Mesodermal cell (in vitro differentiated cells): ENCODE measurements at regions not wholly inside any gene's neighbourhood (a gene's known extent, or its start where the extent isn't known, plus 50 kb on each side); places are given as distances from the start of the nearest gene placed in this dataset.
"Not testable (repeated sequence)": the region's sequence is repeated elsewhere in the genome, so short reads cannot be mapped to it uniquely, and the experiment has no call there.

Source experiments
- H3K27ac ChIP-seq: 2 replicates; pipeline ENCODE4 v1.7.0; 2013; ENCODE audit warnings: mild to moderate bottlenecking, low read depth, low read length, moderate library complexity; ENCODE audit not compliant: severe bottlenecking
- H3K36me3 ChIP-seq: 2 replicates; pipeline ENCODE4 v1.7.1; 2013; ENCODE audit warnings: mild to moderate bottlenecking, low read length, moderate library complexity; ENCODE audit not compliant: control insufficient read depth, insufficient read depth
- H3K4me1 ChIP-seq: one replicate; pipeline ENCODE4 v1.7.1; 2013; ENCODE audit warnings: mild to moderate bottlenecking, low read length; ENCODE audit not compliant: insufficient read depth, control insufficient read depth, poor library complexity, severe bottlenecking
- H3K4me3 ChIP-seq: 2 replicates; pipeline ENCODE4 v1.7.0; 2013; ENCODE audit warnings: low read length, control low read depth, mild to moderate bottlenecking; ENCODE audit not compliant: insufficient read depth, poor library complexity, severe bottlenecking; ENCODE audit errors: extremely low read depth
- H3K9me3 ChIP-seq: 2 replicates; pipeline ENCODE4 v1.7.1; 2013; ENCODE audit warnings: mild to moderate bottlenecking, low read length, moderate library complexity; ENCODE audit not compliant: control insufficient read depth
- WGBS, 2 experiments: methylation state at CpG; one replicate each; pipeline ENCODE4 v1.1.5; 2013; ENCODE audit warnings: missing lambda C conversion rate in 2 of 2; ENCODE audit not compliant: insufficient coverage in 2 of 2; 5-methylcytosine and 5-hydroxymethylcytosine counted together

- no peaks in the 10 kb centered on the region for H3K9me3 ChIP-seq
- H3K27ac ChIP-seq, result no peak overlapping the region
- no CpG with 5 or more reads among the region's 2 CpGs for WGBS, 2 experiments
These were observed 73.3 kb downstream of the OLFM4 start for GRCh38 chr13:53101883-53102282.

GRCh38 chr13:53104136-53104535 is 75.5 kb downstream of the OLFM4 start:
- Histone ChIP-seq H3K36me3 (no peaks in the 10 kb centered on the region), H3K4me3 (no peak overlapping the region), H3K27ac (no peak overlapping the region), H3K4me1 (no peaks in the 10 kb centered on the region), H3K9me3 (no peaks in the 10 kb centered on the region)
- 80% methylated on average over 1 of the region's 2 CpGs; no CpG with 5 or more reads in 1 of the 2 experiments for whole genome bisulfite sequencing, 2 experiments

More at GRCh38 chr13:53101883-53102282, 73.3 kb downstream of the OLFM4 start:
- H3K4me1 ChIP-seq, result no peaks in the 10 kb centered on the region
- no peak overlapping the region for H3K4me3 ChIP-seq
- no peaks in the 10 kb centered on the region for H3K36me3 ChIP-seq

GRCh38 chr13:53105477-53105876 is 76.9 kb downstream of the OLFM4 start:
- Histone ChIP-seq H3K4me1 (no peaks in the 10 kb centered on the region), H3K36me3 (no peaks in the 10 kb centered on the region), H3K9me3 (no peaks in the 10 kb centered on the region), H3K27ac (no peak overlapping the region), H3K4me3 (no peak overlapping the region)
- WGBS, 2 experiments, result 86% methylated on average over 2 of the region's 3 CpGs; no CpG with 5 or more reads in 1 of the 2 experiments

DNA sequence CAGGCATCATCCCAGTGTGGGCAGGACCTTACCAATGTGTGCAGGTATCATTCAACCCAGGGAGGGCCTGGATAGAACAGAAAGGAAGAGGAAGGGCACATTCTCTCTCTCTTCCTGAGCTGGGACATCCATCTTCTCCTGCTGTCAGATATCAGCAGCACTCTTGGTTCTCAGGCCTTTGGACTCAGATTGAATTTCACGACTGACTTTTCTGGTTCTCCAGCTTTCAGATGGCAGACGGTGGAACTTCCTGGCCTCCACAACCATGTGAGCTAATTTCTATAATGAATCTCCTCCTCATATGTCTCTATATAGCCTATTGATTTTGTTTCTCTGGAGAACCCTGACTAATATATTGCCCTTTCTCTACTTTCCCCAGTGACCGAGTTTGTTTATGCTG is 77.3 kb downstream of the OLFM4 start:
- WGBS, 2 experiments, result 83 to 86% methylated on average over 3 of the region's 3 CpGs
- Histone ChIP-seq H3K27ac (no peak overlapping the region), H3K9me3 (no peaks in the 10 kb centered on the region), H3K36me3 (no peaks in the 10 kb centered on the region), H3K4me1 (no peaks in the 10 kb centered on the region), H3K4me3 (no peak overlapping the region)

DNA sequence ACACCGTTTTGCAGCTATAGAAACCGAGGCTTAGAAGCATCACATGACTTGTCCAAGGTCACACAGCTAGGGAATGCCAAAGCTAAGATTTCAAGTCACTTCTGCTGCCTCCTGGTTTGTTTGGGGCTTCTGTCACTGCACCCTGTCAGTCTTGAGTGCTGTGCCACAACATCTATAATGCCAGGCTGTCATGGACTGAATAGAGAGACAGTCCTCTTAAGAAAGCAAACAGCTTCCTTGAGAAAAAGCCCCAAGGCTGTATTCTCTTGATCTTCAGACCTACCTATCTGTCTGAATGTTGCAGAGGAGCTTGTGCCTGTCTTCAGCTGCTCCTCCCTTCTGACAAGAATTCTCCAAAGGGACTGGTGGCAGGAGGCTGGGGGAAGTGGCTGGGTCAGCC is 81.6 kb downstream of the OLFM4 start:
- WGBS, 2 experiments, result 80 to 94% methylated on average over 2 of the region's 2 CpGs
- Histone ChIP-seq H3K36me3 (no peaks in the 10 kb centered on the region), H3K9me3 (no peaks in the 10 kb centered on the region), H3K4me3 (no peak overlapping the region), H3K4me1 (no peaks in the 10 kb centered on the region), H3K27ac (no peak overlapping the region)

- H3K9me3 ChIP-seq, result no peaks in the 10 kb centered on the region
- no CpG with 5 or more reads among the region's 4 CpGs for WGBS, 2 experiments
- no peak overlapping the region for H3K27ac ChIP-seq
- H3K4me3 ChIP-seq, result no peak overlapping the region
- no peaks in the 10 kb centered on the region for H3K4me1 ChIP-seq
- no peaks in the 10 kb centered on the region for H3K36me3 ChIP-seq
These were observed 82.0 kb downstream of the OLFM4 start for GRCh38 chr13:53110614-53111013.

DNA sequence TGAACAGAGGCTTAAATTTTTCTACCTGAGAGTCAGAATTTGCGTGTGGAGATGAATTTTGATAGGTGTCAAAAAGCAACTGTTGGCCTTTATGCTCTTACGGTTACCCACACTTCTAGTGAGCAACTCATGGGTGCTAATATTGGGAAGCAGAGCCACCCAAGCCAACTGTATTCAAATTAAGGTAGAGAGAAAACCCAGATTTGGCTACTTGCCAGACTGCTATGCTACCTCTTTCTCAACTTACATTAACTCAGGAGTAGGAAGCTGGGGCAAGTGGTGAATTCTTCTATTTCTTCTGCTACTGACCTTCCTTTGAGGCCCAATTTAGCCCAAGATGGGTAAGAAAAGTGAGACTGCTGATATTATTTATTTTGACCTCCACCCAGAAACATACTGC is 83.9 kb downstream of the OLFM4 start:
- H3K36me3 ChIP-seq, result no peaks in the 10 kb centered on the region
- H3K4me3 ChIP-seq, result no peak overlapping the region

DNA sequence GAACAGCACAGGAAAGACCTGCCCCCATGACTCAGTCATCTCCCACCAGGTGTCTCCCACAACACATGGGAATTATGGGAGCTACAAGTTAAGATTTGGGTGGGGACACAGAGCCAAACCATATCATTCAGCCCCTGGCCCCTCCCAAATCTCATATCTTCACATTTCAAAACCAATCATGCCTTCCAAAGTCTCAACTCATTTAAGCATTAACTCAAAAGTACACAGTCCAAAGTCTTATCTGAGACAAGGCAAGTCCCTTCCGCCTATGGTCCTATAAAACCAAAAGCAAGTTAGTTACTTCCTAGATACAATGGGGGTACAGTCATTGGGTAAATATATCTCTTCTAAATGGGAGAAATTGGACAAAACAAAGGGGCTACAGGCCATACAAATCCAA is 88.4 kb downstream of the OLFM4 start:
- H3K9me3 ChIP-seq, H3K36me3 ChIP-seq, H3K27ac ChIP-seq, H3K4me3 ChIP-seq, H3K4me1 ChIP-seq: not testable (repeated sequence)
- WGBS, 2 experiments, result no CpG with 5 or more reads among the region's 1 CpG

More for the DNA sequence above, 83.9 kb downstream of the OLFM4 start:
- WGBS, 2 experiments, result 100% methylated on average over 1 to 2 of the region's 2 CpGs
- Histone ChIP-seq H3K4me1 (no peaks in the 10 kb centered on the region), H3K27ac (no peak overlapping the region), H3K9me3 (no peaks in the 10 kb centered on the region)

GRCh38 chr13:53121131-53121773 is 92.6 kb downstream of the OLFM4 start:
- no peak overlapping the region for H3K27ac ChIP-seq
- WGBS, 2 experiments, result no CpG with 5 or more reads among the region's 1 CpG

DNA sequence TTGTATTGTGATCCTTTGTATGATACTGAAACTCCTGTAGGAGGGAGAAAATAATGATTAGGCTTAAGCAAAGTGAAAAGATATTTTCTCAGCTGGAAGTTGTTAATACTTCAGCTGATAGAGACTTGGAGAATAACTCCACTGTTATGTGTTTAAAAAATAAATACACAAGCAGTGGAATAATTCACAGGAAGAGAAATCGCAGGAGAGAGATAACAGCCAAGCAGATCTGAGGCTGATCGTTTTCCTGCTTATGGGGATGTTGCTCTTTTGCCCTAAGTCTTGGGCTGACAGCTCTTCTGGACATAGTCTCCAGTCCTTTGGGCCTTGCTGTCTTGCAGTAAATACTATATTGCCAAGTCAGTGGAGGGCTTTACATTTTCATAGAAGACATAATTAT is 93.3 kb downstream of the OLFM4 start:
- no peak overlapping the region for H3K4me3 ChIP-seq
- WGBS, 2 experiments, result 50 to 65% methylated on average over 2 of the region's 2 CpGs
- H3K27ac ChIP-seq, result no peak overlapping the region
- H3K4me1 ChIP-seq, result peaks cover 4% of the 10 kb centered on the region
- H3K9me3 ChIP-seq, result peaks cover 6% of the 10 kb centered on the region
- no peaks in the 10 kb centered on the region for H3K36me3 ChIP-seq

More at GRCh38 chr13:53121131-53121773, 92.6 kb downstream of the OLFM4 start:
- Histone ChIP-seq H3K9me3 (peaks cover 6% of the 10 kb centered on the region), H3K4me3 (no peak overlapping the region), H3K4me1 (peaks cover 4% of the 10 kb centered on the region), H3K36me3 (no peaks in the 10 kb centered on the region)

DNA sequence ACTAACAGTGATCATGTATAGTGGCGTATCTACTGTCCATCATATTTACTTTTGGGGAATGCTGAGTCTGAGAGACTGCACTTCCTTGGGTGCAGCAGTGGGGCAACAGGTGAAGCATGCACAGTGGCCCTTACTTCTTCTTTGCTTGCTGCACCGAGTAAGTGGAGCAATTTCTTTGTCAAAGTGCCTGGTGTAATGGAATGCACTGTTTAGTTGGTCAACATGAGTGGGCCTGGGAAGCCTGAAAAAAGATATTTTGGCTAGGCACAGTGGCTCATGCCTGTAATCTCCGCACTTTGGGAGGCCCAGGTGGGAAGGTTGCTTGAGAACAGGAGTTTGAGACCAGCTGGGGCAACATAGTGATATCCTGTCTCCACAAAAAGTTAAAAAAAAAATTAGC is 94.9 kb downstream of the OLFM4 start:
- H3K9me3 ChIP-seq, result peaks cover 4% of the 10 kb centered on the region
- H3K4me3 ChIP-seq, result no peak overlapping the region
- H3K27ac ChIP-seq, result no peak overlapping the region
- H3K4me1 ChIP-seq, result peaks cover 4% of the 10 kb centered on the region
- 94 to 100% methylated on average over 2 to 3 of the region's 3 CpGs for WGBS, 2 experiments
- H3K36me3 ChIP-seq, result no peaks in the 10 kb centered on the region
